Dermis blood vessel endothelial cell (primary cell): ENCODE measurements at regions not wholly inside any gene's neighbourhood (a gene's known extent, or its start where the extent isn't known, plus 50 kb on each side); places are given as distances from the start of the nearest gene placed in this dataset.
"Not testable (repeated sequence)": the region's sequence is repeated elsewhere in the genome, so short reads cannot be mapped to it uniquely, and the experiment has no call there.

Source experiments
- DNase-seq: peaks from one replicate; pipeline ENCODE4 v3.0.0; 2010

- peak; percentile 30 for DNase-seq
Observed at GRCh38 chr21:33121715-33122475, 52.0 kb downstream of the OLIG1 start.

DNA sequence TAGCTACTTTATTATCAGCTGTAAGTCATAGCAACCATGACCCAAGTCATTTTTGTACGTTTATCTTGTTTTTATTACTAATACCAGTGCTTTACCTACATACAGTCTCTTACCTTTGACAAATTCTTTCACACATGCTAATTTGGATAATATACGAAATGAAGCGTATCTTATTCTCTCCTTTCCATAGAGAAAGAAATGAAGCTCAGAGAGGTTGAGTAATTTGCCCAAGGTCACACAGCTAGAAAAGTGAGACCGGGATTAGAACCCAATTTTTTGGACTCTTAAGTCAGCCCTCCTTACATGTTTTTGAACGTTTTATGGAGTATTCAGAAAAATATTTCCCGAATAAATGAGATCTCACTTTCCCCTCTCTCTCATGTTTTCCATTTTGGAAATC lies 52.6 kb downstream of the OLIG1 start:
- DNase-seq = no peak

GRCh38 chr21:33123374-33124123 lies 53.6 kb downstream of the OLIG1 start:
- no peak for DNase-seq

DNA sequence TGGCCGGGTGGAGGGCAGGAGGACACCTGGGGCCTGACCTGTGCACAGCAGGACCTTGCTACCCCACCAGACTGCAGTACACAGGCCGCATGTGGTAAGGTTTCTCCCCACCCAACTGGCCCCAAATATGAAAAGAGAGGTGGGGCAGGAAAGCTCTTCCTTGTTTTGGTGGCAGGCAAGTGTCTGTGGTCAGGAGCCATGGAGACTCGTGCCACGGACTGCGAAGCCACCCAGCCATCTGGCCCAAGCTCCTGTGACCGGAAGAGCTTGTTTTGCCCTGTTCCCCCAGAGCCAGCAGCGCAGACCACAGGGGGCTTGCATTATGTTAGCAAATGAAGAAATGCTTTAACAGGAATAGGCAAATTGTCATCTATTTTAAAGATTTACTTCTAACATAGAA lies 54.9 kb downstream of the OLIG1 start:
- DNase-seq = no peak

- no peak for DNase-seq
Observed at GRCh38 chr21:33125680-33126375, 55.9 kb downstream of the OLIG1 start.

DNA sequence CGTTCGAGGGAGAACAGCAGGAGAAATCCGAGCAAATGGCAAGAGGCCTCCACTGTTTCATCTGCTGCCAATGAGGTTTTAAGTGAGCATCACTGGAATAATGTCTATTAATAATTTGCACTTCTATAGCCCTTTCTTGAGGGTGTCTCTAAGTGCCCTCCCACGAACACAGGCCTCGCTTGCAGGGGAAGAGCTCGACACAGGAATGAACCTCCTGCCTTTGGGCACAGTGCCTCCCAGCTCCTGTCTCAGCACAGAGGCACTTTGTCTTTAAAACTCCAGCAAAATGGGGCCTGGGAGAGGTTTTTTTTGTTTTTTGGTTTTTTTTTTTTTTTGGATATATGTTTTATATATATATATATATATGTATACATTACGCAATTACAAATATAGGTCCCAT lies 56.6 kb downstream of the OLIG1 start:
- DNase-seq = no peak

DNA sequence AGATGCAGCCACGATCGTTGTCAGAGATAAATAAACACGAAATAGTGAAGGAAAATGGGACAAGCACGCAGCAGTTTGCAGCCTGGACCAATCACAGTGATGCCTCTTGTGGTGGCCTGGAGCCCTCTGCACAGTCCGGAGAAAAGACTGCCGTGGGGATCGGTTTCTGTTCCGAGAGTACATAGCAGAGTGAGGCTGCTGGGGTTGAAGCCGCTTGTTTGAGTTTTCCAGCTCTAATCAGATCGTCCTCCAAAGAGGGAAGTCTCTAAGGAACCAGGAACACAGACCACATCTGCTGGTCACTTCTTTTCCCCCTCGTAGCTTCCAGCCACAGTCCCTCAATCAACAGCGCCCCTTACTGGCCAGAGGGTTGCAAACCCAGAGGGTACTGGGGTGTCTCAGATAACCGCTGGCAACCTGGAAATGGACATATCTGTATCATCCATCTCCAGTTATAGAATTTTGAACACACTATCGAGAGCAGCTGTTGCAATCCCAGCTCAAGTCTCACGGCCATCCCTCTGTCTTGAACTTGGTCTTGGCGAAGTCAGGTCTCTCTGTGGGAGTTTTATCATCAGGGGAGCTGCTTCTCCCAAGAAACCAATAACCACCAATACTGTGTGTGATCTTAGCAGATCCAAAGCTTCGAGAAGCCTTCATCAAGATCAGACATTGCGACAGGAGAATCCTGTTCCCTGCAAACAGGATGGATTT lies 57.4 kb downstream of the OLIG1 start:
- peak; percentile 79 for DNase-seq

GRCh38 chr21:33127868-33128242 lies 57.9 kb downstream of the OLIG1 start:
- DNase-seq = no peak

DNA sequence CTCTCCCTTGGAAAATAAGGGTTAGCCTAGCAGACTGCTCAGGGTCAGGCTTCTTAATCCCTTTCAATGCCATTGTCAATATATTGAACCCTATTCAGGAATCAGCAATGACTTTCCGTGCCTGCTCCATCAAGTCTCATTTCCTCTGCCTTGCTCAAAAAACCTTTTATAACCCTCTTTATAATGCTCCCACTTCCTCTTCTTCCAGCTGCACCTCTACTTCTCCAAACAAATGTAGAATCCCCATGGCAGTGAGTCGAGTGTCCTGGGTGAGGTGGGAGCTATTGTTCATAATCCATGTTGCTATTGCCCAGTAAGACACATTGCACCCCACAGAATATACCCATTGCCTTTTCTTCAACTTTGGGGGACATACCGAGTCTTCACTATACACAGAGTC lies 58.6 kb downstream of the OLIG1 start:
- no peak for DNase-seq

DNA sequence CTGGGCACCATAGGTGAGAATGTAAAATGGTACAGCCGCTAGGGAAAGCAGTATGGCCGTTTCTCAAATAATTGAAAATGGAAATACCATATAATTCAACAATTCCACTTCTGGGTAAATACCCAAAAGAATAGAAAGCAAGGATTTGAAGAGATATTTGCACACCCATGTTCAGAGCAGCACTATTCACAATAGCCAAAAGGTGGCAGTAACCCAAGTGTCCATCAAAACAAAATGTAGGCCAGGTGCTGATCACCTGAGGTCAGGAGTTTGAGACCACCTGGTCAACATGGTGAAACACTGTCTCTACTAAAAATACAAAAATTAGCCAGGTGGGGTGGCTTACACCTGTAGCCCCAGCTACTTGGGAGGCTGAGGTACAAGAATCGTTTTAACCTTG lies 62.1 kb downstream of the OLIG1 start:
- DNase-seq = peak; percentile 8

DNA sequence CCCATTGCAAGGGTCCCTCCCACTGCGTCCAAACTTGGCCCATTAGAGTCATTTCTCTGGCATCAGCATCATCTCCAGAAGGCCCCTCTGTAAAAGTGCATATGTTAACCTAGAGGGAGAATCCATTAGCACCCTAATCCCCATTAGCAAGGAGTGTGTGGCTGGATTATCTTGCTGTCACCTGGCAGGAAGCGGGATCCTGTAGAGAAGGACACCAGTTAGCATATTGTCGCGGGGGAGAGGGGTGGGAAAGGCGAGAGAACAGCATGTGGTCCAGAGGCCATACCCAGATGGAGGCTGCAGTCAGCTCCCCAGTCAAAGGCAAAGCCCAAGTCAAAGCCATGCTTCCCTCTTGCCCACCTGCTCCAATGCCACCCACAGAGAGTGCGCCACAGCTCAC lies 64.0 kb downstream of the OLIG1 start:
- DNase-seq = no peak

GRCh38 chr21:33135925-33136324 lies 66.0 kb downstream of the OLIG1 start:
- DNase-seq = no peak

DNA sequence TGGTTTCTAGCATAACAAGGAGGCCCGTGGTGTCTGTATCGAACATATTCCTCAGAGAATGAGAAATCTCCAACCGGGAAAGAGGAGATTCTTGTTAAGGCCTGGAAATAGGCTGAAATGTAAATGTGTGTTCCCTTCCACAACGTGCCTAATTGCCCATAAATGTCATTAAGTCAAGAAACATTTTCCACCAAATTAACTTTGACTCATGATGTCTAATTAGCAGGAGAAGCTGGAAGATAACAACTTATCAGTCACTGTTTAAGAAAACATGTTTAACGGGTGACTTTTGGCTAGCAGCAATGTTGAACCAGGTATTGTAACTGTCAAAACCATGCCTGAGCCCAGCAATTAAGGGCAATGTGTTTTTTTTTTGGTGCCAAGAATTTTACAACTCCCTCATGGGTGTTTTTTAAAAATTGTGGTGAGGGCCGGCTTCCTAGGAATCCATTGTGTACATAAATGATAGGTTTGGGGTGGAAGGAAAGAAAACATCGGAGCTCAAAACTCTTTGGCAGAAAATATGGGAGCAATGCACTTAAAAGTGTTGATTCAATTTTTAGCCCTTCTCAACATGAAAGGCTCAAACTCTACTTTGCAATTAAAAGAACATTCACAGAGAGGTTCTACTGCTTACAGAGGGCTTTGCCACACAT lies 67.0 kb downstream of the OLIG1 start:
- DNase-seq = no peak

DNA sequence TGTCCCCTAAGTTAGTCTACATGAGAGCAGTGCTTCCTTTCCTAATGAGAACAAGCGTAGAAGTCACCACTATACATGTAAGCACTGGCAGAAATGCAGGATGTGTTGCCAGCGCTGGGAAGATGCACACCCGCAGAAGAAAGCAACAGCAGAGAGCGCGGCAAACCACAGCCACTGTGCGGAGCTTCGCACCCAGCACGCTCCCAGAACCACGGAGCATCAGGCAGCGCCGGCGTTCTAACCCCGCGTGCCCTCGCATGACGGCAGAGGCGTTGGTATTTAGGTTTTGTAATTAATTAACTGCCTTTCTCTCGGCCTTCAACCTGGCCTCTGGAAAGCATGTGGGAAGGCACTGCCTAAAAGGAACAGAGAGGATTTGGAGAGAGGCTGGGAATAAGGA lies 69.1 kb downstream of the OLIG1 start:
- DNase-seq = no peak

DNA sequence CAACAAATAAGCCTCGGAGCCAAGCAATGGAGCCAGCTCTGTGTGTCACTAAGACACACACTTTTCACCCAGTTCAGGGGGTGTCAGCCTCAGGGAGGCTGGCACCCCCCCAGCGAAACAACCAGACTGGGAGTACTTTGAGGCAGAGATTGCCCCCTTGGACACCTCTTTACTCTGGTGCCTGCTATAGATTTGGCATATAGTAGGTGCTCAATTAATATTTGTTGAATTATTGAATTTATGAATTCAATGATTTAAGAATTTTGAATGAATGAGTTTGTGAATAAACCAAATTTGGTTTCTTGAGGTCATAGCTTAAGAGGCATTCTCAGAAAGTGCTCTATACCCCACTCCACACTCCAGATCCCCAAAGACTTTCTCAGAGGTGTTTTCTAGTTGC lies 70.3 kb downstream of the OLIG1 start:
- DNase-seq = no peak

GRCh38 chr21:33146467-33146866 lies 76.5 kb downstream of the OLIG1 start:
- DNase-seq = no peak

- no peak for DNase-seq
Observed at GRCh38 chr21:33149181-33149580, 79.2 kb downstream of the OLIG1 start.

DNA sequence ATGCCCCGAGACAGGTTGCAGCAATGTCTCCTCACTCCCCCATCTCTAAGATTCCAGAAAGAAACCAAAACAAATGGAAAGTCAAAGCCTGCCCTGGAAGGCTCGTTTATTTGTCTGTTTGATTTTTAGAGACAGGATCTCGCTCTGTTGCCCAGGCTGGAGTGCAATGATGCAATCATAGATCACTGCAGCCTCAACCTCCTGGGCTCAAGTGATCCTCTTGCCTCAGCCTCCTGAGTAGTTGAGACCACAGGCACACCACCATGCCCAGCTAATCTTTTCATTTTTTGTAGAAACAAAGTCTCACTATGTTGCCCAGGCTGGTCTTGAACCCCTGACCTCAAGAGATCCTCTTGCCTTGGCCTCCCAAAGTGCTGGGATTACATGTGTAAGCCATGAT lies 78.8 kb upstream of the IFNAR2 start:
- DNase-seq = not testable (repeated sequence)

DNA sequence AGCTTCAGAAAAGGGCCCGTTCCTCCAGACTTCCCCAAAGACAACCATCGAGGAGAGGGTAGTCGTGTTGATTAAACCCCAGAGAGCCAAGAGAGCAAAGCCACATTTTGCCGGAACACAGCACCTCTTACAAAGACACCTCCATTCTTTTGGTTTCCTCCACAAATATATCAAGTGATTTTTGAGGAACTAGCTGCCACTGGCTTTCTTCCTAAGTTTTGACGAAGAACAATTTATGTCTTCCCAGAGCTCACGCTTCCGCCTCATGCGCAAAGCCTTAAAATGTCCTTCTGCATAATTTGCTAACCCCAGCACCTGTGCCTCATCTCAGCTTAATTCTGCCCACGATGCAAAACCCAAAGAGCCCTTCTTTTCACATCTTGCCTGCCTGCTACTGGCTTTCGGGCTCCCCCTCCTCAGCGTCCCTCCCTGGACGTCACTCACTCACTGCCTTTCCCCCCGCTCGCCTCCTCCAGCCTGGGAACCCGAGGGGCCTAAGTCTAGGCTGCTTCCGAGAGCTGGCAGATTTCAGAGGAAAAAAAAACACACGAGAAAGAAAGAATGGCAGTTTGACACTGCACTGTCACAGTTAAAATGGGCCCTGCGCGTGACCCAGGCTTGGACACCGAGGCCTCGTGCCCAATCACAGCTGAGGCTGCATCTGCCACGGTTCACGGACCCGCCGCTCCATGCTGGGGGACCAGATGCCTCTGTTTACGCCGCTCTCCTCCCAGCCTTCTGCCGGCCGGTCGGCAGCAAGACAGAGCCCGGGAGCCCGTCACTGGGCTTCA lies 77.6 kb upstream of the IFNAR2 start:
- no peak for DNase-seq

- no peak for DNase-seq
Observed at GRCh38 chr21:33152732-33153130, 77.0 kb upstream of the IFNAR2 start.

- DNase-seq = no peak
Observed at GRCh38 chr21:33155005-33155404, 74.7 kb upstream of the IFNAR2 start.

- DNase-seq = no peak
Observed at GRCh38 chr21:33155422-33155821, 74.3 kb upstream of the IFNAR2 start.
